ENCODE measurements at regions not wholly inside any gene's neighbourhood (a gene's known extent, or its start where the extent isn't known, plus 50 kb on each side); places are given as distances from the start of the nearest gene placed in this dataset.

- H3K27ac ChIP-seq (replicated peaks), result no peak overlapping the region
- TF ChIP-seq CTCF (IDR thresholded peaks at IDR 0.05; ENCODE audit: insufficient read depth, low read length) (no peak), GABPA (IDR thresholded peaks at IDR 0.05; ENCODE audit: low read depth) (no peak)
- H3K27me3 ChIP-seq (ENCODE audit: insufficient read depth, poor library complexity, severe bottlenecking), result no peaks in the 10 kb centered on the region
- DNase-seq (ENCODE audit: low read depth in 1 of 2, low spot score in 1 of 2), result no peak
- H3K4me3 ChIP-seq (replicated peaks; ENCODE audit: insufficient read depth, low read length), result no peak overlapping the region
These were observed 266.1 kb downstream of the TSHZ3 start for GRCh38 chr19:31083105-31083504.

GRCh38 chr19:31075146-31075655, 274.0 kb downstream of the TSHZ3 start:
- DNase-seq (ENCODE audit: low read depth in 1 of 2, low spot score in 1 of 2), result no peak
- H3K27ac ChIP-seq (replicated peaks), result no peak overlapping the region
- TF ChIP-seq SPI1 (IDR thresholded peaks at IDR 0.05; ENCODE audit: borderline replicate concordance, low read depth) (no peak), CTCF (IDR thresholded peaks at IDR 0.05; ENCODE audit: insufficient read depth, low read length) (no peak), REST (IDR thresholded peaks at IDR 0.05; ENCODE audit: insufficient replicate concordance, low read depth) (no peak), POLR2AphosphoS5 (IDR thresholded peaks at IDR 0.05; ENCODE audit: low read depth) (no peak), GABPA (IDR thresholded peaks at IDR 0.05; ENCODE audit: low read depth) (no peak)

GRCh38 chr19:31074199-31075125, 274.8 kb downstream of the TSHZ3 start:
- no peak for DNase-seq (ENCODE audit: low read depth in 1 of 2, low spot score in 1 of 2)
- Histone ChIP-seq H3K4me3 (replicated peaks; ENCODE audit: insufficient read depth, low read length) (no peak overlapping the region), H3K27me3 (ENCODE audit: insufficient read depth, poor library complexity, severe bottlenecking) (peaks cover 18% of the 10 kb centered on the region), H3K27ac (replicated peaks) (no peak overlapping the region)
- no peak for TF ChIP-seq SPI1 (IDR thresholded peaks at IDR 0.05; ENCODE audit: borderline replicate concordance, low read depth)

More at GRCh38 chr19:31075146-31075655, 274.0 kb downstream of the TSHZ3 start:
- Histone ChIP-seq H3K4me3 (replicated peaks; ENCODE audit: insufficient read depth, low read length) (no peak overlapping the region), H3K27me3 (ENCODE audit: insufficient read depth, poor library complexity, severe bottlenecking) (peaks cover 18% of the 10 kb centered on the region)

- DNase-seq (ENCODE audit: low read depth in 1 of 2, low spot score in 1 of 2), result no peak
- TF ChIP-seq CTCF (IDR thresholded peaks at IDR 0.05; ENCODE audit: insufficient read depth, low read length) (no peak), POLR2AphosphoS5 (IDR thresholded peaks at IDR 0.05; ENCODE audit: low read depth) (no peak), SPI1 (IDR thresholded peaks at IDR 0.05; ENCODE audit: borderline replicate concordance, low read depth) (no peak), GABPA (IDR thresholded peaks at IDR 0.05; ENCODE audit: low read depth) (no peak), REST (IDR thresholded peaks at IDR 0.05; ENCODE audit: insufficient replicate concordance, low read depth) (no peak)
- Histone ChIP-seq H3K27me3 (ENCODE audit: insufficient read depth, poor library complexity, severe bottlenecking) (peaks cover 18% of the 10 kb centered on the region), H3K4me3 (replicated peaks; ENCODE audit: insufficient read depth, low read length) (no peak overlapping the region), H3K27ac (replicated peaks) (no peak overlapping the region)
These were observed 275.6 kb downstream of the TSHZ3 start for GRCh38 chr19:31073485-31074198.
